ENCODE measurements at regions not wholly inside any gene's neighbourhood (a gene's known extent, or its start where the extent isn't known, plus 50 kb on each side); places are given as distances from the start of the nearest gene placed in this dataset.

DNA sequence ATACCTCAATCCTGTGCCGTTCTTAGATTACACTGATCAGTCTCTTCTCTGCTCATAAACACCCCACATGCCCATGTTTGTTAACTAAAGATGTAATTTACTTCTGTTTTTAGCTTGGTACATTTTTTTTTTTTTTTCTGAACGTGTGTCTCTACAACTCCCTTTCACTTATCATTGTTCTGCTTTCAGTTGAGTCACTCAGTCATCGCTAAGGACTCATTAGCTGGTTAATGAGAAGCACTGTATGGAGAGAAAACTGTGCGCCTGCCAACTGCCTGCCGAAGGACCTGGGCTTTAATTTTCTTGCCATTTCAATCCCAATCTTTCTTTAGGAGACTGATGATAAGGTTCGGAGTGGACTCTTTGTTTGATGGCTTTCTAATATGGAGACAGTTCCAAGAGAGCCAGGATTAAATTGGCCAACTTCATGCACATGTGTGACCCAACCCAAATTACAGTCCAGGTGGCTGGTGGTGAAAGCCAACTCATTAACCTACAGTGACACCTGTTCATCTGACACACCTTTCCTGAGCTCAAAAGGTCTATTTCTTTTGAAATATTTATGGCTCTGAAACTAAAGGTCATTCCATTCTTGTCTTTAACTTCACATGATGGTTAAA is 334.1 kb downstream of the BCKDHB start:
- peaks cover 3% of the 10 kb centered on the region for H3K4me1 Mint-ChIP-seq (ENCODE audit: low read depth)
- H3K27me3 Mint-ChIP-seq = no peaks in the 10 kb centered on the region
- H3K27ac Mint-ChIP-seq = no peak overlapping the region
- no peak for DNase-seq (ENCODE audit: low spot score, unreplicated experiment)
- H3K9me3 Mint-ChIP-seq (ENCODE audit: low read depth) = no peaks in the 10 kb centered on the region
- peaks cover 7% of the 10 kb centered on the region for H3K36me3 Mint-ChIP-seq (ENCODE audit: insufficient read depth)
- H3K4me3 Mint-ChIP-seq (ENCODE audit: low read depth) = no peak overlapping the region
- TF ChIP-seq, protein P1, sequence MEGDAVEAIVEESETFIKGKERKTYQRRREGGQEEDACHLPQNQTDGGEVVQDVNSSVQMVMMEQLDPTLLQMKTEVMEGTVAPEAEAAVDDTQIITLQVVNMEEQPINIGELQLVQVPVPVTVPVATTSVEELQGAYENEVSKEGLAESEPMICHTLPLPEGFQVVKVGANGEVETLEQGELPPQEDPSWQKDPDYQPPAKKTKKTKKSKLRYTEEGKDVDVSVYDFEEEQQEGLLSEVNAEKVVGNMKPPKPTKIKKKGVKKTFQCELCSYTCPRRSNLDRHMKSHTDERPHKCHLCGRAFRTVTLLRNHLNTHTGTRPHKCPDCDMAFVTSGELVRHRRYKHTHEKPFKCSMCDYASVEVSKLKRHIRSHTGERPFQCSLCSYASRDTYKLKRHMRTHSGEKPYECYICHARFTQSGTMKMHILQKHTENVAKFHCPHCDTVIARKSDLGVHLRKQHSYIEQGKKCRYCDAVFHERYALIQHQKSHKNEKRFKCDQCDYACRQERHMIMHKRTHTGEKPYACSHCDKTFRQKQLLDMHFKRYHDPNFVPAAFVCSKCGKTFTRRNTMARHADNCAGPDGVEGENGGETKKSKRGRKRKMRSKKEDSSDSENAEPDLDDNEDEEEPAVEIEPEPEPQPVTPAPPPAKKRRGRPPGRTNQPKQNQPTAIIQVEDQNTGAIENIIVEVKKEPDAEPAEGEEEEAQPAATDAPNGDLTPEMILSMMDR (IDR thresholded peaks at IDR 0.05; ENCODE audit: unreplicated experiment) = no peak

DNA sequence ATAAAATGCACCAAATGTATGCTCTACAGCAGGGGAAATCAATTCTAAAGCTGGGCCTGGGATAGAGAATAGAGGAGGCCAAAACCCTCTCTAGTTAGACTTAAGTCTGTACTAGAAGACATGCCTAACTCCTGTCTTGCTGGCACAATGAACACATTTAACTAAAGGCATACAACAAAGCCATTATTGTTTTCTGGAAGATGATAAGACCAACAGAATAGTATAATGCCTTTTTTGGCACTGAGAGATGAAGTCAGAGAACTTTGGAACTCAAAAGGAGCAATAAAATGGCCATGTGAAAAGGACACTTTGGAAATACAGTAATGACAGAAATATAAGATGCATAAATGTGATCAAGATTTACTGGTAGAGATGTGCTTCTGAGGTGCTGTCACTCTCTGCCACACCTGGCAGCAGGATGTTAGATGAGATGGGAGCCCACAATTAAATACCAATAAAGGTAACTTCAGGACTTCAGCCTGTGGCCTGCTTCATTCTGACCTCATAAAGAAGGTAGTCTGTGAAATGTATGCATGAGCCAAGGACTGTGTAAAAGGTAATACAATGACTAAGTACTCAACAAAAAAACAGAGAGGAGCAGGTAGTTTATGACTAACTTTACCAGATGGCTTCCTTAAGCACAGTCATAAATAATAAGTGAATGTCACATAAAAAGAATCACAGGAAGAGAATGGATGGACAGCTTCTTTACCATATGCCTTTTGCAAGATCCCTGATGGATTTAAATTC is 333.4 kb downstream of the BCKDHB start:
- H3K4me3 Mint-ChIP-seq (ENCODE audit: low read depth) = no peak overlapping the region
- peaks cover 3% of the 10 kb centered on the region for H3K4me1 Mint-ChIP-seq (ENCODE audit: low read depth)
- H3K36me3 Mint-ChIP-seq (ENCODE audit: insufficient read depth) = peaks cover 2% of the 10 kb centered on the region
- no peaks in the 10 kb centered on the region for H3K27me3 Mint-ChIP-seq
- TF ChIP-seq, protein P1 (IDR thresholded peaks at IDR 0.05; ENCODE audit: unreplicated experiment) = no peak
- H3K9me3 Mint-ChIP-seq (ENCODE audit: low read depth) = no peaks in the 10 kb centered on the region
- no peak overlapping the region for H3K27ac Mint-ChIP-seq
- DNase-seq (ENCODE audit: low spot score, unreplicated experiment) = no peak

DNA sequence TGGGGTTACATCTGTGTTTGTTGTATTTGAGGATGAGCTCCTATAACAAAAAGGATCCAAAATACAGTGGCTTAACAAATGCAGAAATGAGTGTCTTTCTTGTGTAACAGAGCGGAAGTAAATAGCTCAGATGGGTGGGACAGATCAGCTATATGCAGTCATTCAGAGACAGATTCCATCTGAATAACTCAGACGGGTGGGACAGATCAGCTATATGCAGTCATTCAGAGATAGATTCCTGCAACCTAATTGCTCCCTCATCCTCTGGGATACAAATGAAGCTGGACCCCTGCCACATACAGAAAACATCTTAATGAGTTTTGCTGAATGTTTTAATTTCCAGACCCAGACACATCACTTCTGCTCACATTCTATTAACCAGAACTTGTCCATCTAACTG is 332.3 kb downstream of the BCKDHB start:
- H3K4me3 Mint-ChIP-seq (ENCODE audit: low read depth) = no peak overlapping the region
- peaks cover 1% of the 10 kb centered on the region for H3K36me3 Mint-ChIP-seq (ENCODE audit: insufficient read depth)
- H3K9me3 Mint-ChIP-seq (ENCODE audit: low read depth) = no peaks in the 10 kb centered on the region
- no peak for DNase-seq (ENCODE audit: low spot score, unreplicated experiment)
- no peaks in the 10 kb centered on the region for H3K27me3 Mint-ChIP-seq
- H3K27ac Mint-ChIP-seq = no peak overlapping the region
- TF ChIP-seq, protein P1 (IDR thresholded peaks at IDR 0.05; ENCODE audit: unreplicated experiment) = no peak
- peaks cover 3% of the 10 kb centered on the region for H3K4me1 Mint-ChIP-seq (ENCODE audit: low read depth)

DNA sequence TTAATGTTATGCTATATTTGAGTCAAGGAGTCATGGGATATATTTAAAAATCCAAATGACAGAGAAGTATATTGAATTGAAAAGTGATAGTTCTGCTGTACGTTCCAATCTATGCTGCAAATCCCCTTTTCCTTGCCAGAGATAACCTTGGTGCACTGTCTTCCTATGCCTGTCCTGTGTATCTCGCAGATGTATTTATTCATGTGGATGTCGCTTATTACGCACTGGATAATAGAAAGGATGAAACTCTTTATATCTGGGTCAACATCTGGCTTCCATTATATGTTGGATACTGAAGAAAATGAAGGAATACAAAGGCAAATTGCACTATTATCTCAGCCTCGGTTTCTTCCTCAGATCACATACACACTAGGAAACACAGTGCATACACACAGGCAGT is 331.3 kb downstream of the BCKDHB start:
- Mint-ChIP-seq H3K27me3 (no peaks in the 10 kb centered on the region), H3K27ac (no peak overlapping the region)
- DNase-seq (ENCODE audit: low spot score, unreplicated experiment) = no peak

DNA sequence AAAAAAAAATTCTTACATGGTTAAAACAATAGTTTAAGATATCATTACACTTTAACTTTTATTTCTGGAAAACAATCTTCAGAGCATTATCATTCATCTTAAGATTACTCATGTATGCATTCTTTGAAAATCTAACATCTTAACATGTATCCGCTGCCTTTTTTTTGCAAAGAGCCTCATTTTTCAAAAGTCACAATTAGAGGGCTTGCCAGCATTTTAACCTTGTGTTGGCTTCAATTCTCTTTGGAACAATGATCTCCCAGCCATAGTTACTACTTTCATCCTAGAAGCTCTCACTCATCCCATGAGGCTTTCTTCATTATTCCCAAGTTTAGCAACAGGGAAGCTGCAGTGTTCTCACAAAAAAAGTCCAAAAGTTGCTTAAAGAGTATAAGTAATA is 330.8 kb downstream of the BCKDHB start:
- DNase-seq (ENCODE audit: low spot score, unreplicated experiment) = no peak
- Mint-ChIP-seq H3K9me3 (ENCODE audit: low read depth) (no peaks in the 10 kb centered on the region), H3K27ac (no peak overlapping the region), H3K36me3 (ENCODE audit: insufficient read depth) (peaks cover 1% of the 10 kb centered on the region), H3K27me3 (no peaks in the 10 kb centered on the region), H3K4me1 (ENCODE audit: low read depth) (peaks cover 5% of the 10 kb centered on the region), H3K4me3 (ENCODE audit: low read depth) (no peak overlapping the region)
- TF ChIP-seq, protein P1 (IDR thresholded peaks at IDR 0.05; ENCODE audit: unreplicated experiment) = no peak

More for the DNA sequence above, 331.3 kb downstream of the BCKDHB start:
- TF ChIP-seq, protein P1 (IDR thresholded peaks at IDR 0.05; ENCODE audit: unreplicated experiment) = no peak
- Mint-ChIP-seq H3K4me1 (ENCODE audit: low read depth) (peaks cover 5% of the 10 kb centered on the region), H3K4me3 (ENCODE audit: low read depth) (no peak overlapping the region), H3K36me3 (ENCODE audit: insufficient read depth) (peaks cover 1% of the 10 kb centered on the region), H3K9me3 (ENCODE audit: low read depth) (no peaks in the 10 kb centered on the region)
